ENCODE measurements at regions not wholly inside any gene's neighbourhood (a gene's known extent, or its start where the extent isn't known, plus 50 kb on each side); places are given as distances from the start of the nearest gene placed in this dataset.

GRCh38 chr2:78699696-78700095 lies 325.8 kb upstream of the REG3G start:
- no peak for TF ChIP-seq POLR2A (IDR thresholded peaks at IDR 0.05)
- TF ChIP-seq, protein P1, sequence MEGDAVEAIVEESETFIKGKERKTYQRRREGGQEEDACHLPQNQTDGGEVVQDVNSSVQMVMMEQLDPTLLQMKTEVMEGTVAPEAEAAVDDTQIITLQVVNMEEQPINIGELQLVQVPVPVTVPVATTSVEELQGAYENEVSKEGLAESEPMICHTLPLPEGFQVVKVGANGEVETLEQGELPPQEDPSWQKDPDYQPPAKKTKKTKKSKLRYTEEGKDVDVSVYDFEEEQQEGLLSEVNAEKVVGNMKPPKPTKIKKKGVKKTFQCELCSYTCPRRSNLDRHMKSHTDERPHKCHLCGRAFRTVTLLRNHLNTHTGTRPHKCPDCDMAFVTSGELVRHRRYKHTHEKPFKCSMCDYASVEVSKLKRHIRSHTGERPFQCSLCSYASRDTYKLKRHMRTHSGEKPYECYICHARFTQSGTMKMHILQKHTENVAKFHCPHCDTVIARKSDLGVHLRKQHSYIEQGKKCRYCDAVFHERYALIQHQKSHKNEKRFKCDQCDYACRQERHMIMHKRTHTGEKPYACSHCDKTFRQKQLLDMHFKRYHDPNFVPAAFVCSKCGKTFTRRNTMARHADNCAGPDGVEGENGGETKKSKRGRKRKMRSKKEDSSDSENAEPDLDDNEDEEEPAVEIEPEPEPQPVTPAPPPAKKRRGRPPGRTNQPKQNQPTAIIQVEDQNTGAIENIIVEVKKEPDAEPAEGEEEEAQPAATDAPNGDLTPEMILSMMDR (IDR thresholded peaks at IDR 0.05): no peak
- DNase-seq: no peak
- H3K4me3 ChIP-seq: no peak overlapping the region
- H3K9me3 ChIP-seq: no peaks in the 10 kb centered on the region
- no peaks in the 10 kb centered on the region for H3K27me3 ChIP-seq
- no peak overlapping the region for H3K27ac ChIP-seq
- H3K36me3 ChIP-seq: no peaks in the 10 kb centered on the region
- no peaks in the 10 kb centered on the region for H3K4me1 ChIP-seq

DNA sequence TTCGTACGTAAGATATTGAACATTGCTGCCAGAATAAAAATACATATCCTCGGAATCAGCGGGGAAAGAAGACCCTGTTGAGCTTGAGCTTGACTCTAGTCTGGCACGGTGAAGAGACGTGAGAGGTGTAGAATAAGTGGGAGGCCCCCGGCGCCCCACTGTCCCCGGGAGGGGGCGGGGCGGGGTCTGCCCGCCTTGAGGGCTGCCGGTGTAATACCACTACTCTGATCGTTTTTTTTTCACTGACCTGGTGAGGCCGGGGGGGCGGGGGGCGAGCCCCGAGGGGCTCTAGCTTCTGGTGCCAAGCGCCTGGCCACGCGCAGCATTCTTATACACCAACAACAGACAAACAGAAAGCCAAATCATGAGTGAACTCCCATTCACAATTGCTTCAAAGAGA lies 324.0 kb upstream of the REG3G start:
- Histone ChIP-seq H3K9me3 (no peaks in the 10 kb centered on the region), H3K4me3 (no peak overlapping the region), H3K27me3 (no peaks in the 10 kb centered on the region)

GRCh38 chr2:78707776-78708386 lies 317.6 kb upstream of the REG3G start:
- no peaks in the 10 kb centered on the region for H3K27me3 ChIP-seq
- no peak overlapping the region for H3K4me3 ChIP-seq
- H3K27ac ChIP-seq: no peak overlapping the region
- no peaks in the 10 kb centered on the region for H3K9me3 ChIP-seq
- no peak for DNase-seq
- no peaks in the 10 kb centered on the region for H3K36me3 ChIP-seq
- TF ChIP-seq POLR2A (IDR thresholded peaks at IDR 0.05): no peak
- no peaks in the 10 kb centered on the region for H3K4me1 ChIP-seq

More for the DNA sequence above, 324.0 kb upstream of the REG3G start:
- no peaks in the 10 kb centered on the region for H3K36me3 ChIP-seq
- TF ChIP-seq, protein P1 (IDR thresholded peaks at IDR 0.05): no peak
- DNase-seq: no peak
- H3K27ac ChIP-seq: no peak overlapping the region
- no peaks in the 10 kb centered on the region for H3K4me1 ChIP-seq

GRCh38 chr2:78710632-78711375 lies 314.7 kb upstream of the REG3G start:
- Histone ChIP-seq H3K9me3 (no peaks in the 10 kb centered on the region), H3K4me3 (no peak overlapping the region), H3K36me3 (no peaks in the 10 kb centered on the region), H3K4me1 (no peaks in the 10 kb centered on the region), H3K27me3 (no peaks in the 10 kb centered on the region), H3K27ac (no peak overlapping the region)
- TF ChIP-seq, protein P1 (IDR thresholded peaks at IDR 0.05): no peak
- no peak for TF ChIP-seq POLR2A (IDR thresholded peaks at IDR 0.05)
- no peak for DNase-seq

DNA sequence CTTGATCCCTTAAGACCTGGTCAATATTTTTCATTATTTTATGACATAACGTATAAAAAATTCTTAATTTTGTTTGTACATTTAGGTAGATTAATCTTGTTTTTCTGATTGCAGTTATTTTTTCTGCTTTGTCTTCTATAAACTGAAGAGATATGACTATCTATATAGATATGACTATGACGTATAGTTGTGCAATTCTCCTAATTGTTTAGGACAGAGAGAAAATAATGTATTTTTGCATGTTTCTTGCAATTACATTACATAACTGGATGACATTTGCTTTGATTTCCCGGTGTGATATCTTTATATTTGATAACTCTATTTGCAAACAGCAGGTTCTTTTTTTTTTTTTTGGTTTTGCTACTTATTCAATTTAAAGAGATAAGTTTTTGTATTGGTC lies 310.2 kb upstream of the REG3G start:
- no peaks in the 10 kb centered on the region for H3K9me3 ChIP-seq
- no peaks in the 10 kb centered on the region for H3K36me3 ChIP-seq
- TF ChIP-seq POLR2A (IDR thresholded peaks at IDR 0.05): no peak
- TF ChIP-seq, protein P1 (IDR thresholded peaks at IDR 0.05): no peak

DNA sequence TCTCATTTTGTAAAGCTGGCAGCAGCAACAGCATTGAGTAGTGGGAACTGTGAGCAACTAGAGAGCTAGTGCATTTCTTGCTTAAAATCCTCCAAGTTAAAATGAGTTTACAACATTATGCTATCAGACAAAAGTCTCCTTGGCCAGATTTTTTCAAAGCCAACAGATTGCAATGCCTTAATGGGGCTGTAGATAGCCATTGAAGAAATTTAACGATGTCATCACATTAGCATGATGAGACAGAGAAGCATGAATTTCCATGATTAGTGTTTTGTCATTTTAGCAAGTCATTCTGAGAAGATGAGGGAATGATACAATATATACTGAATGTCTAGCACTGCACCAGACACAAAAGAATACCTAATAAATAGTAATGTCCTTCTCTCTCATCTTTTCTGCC lies 307.5 kb upstream of the REG3G start:
- DNase-seq: no peak
- Histone ChIP-seq H3K9me3 (no peaks in the 10 kb centered on the region), H3K36me3 (no peaks in the 10 kb centered on the region), H3K4me1 (no peaks in the 10 kb centered on the region), H3K27ac (no peak overlapping the region), H3K4me3 (no peak overlapping the region), H3K27me3 (no peaks in the 10 kb centered on the region)
- TF ChIP-seq, protein P1 (IDR thresholded peaks at IDR 0.05): no peak
- TF ChIP-seq POLR2A (IDR thresholded peaks at IDR 0.05): no peak

More for the DNA sequence above, 310.2 kb upstream of the REG3G start:
- no peak for DNase-seq
- Histone ChIP-seq H3K4me1 (no peaks in the 10 kb centered on the region), H3K4me3 (no peak overlapping the region), H3K27me3 (no peaks in the 10 kb centered on the region), H3K27ac (no peak overlapping the region)
